Neuronal stem cell (in vitro differentiated cells): ENCODE measurements at regions not wholly inside any gene's neighbourhood (a gene's known extent, or its start where the extent isn't known, plus 50 kb on each side); places are given as distances from the start of the nearest gene placed in this dataset.

Experiments
- DNase-seq: peaks from one replicate; pipeline ENCODE4 v3.0.0-alpha.2; 2013; ENCODE audit warnings: low spot score
- H2AFZ ChIP-seq: one replicate; pipeline ENCODE4 v1.6.1; 2013; ENCODE audit warnings: mild to moderate bottlenecking, low read length, inconsistent platforms
- H2AK5ac ChIP-seq: 2 replicates; pipeline ENCODE4 v1.6.1; 2013; ENCODE audit warnings: low read depth, mild to moderate bottlenecking, inconsistent platforms, low read length, moderate library complexity, mixed read lengths
- H2BK120ac ChIP-seq: 2 replicates; pipeline ENCODE4 v1.6.1; 2013; ENCODE audit warnings: low read depth, mild to moderate bottlenecking, inconsistent platforms, low read length, moderate library complexity, mixed read lengths
- H2BK12ac ChIP-seq: one replicate; pipeline ENCODE4 v1.6.1; 2013; ENCODE audit warnings: low read length, inconsistent platforms
- H2BK15ac ChIP-seq: 2 replicates; pipeline ENCODE4 v1.6.1; 2013; ENCODE audit warnings: mild to moderate bottlenecking, low read length, inconsistent platforms, mixed read lengths
- H2BK5ac ChIP-seq: one replicate; pipeline ENCODE4 v1.6.1; 2013; ENCODE audit warnings: inconsistent platforms, mild to moderate bottlenecking, low read length, moderate library complexity
- H3K14ac ChIP-seq: one replicate; pipeline ENCODE4 v1.6.1; 2013; ENCODE audit warnings: low read length, inconsistent platforms
- H3K18ac ChIP-seq: 2 replicates; pipeline ENCODE4 v1.6.1; 2013; ENCODE audit warnings: low read length, inconsistent platforms
- H3K23ac ChIP-seq: 2 replicates; pipeline ENCODE4 v1.6.1; 2013; ENCODE audit warnings: low read depth, mild to moderate bottlenecking, mixed read lengths, low read length, inconsistent platforms; ENCODE audit not compliant: poor library complexity
- H3K27ac ChIP-seq: replicated peaks from 3 replicates; pipeline ENCODE4 v1.5.1; 2013; ENCODE audit warnings: low read length, inconsistent platforms
- H3K27me3 ChIP-seq, 3 experiments: 2 replicates each; pipeline ENCODE4 v1.6.1; 2013; ENCODE audit warnings: low read length in 3 of 3, mild to moderate bottlenecking in 2 of 3, inconsistent platforms in 1 of 3, low read depth in 1 of 3, mixed read lengths in 1 of 3, moderate library complexity in 1 of 3; ENCODE audit not compliant: control insufficient read depth in 3 of 3, insufficient read depth in 3 of 3
- H3K36me3 ChIP-seq, 2 donors: replicated peaks in 1 of 2; 2 replicates each; pipeline ENCODE4 v1.6.1; 2013; ENCODE audit warnings: low read length in 2 of 2; ENCODE audit not compliant: control insufficient read depth in 2 of 2, insufficient read depth in 2 of 2
- H3K4ac ChIP-seq: 2 replicates; pipeline ENCODE4 v1.6.1; 2013; ENCODE audit warnings: inconsistent platforms, mild to moderate bottlenecking, low read length, moderate library complexity
- H3K4me1 ChIP-seq, 2 donors: 1 replicate in 1 of 2; 2 replicates in 1 of 2; pipeline ENCODE4 v1.6.1; 2013; ENCODE audit warnings: low read length in 2 of 2, low read depth in 1 of 2; ENCODE audit not compliant: control insufficient read depth in 2 of 2, insufficient read depth in 1 of 2
- H3K4me2 ChIP-seq: one replicate; pipeline ENCODE4 v1.6.1; 2013; ENCODE audit warnings: mild to moderate bottlenecking, low read length, inconsistent platforms; ENCODE audit not compliant: insufficient read depth, poor library complexity, severe bottlenecking
- H3K4me3 ChIP-seq, 2 donors: 2 replicates each; pipeline ENCODE4 v1.5.1; 2013; ENCODE audit warnings: low read length in 2 of 2, mild to moderate bottlenecking in 2 of 2, inconsistent platforms in 1 of 2, moderate library complexity in 1 of 2
- H3K79me1 ChIP-seq: one replicate; pipeline ENCODE4 v1.6.1; 2013; ENCODE audit warnings: low read depth, mild to moderate bottlenecking, inconsistent platforms, low read length, moderate library complexity
- H3K9ac ChIP-seq: one replicate; pipeline ENCODE4 v1.6.1; 2013; ENCODE audit warnings: mild to moderate bottlenecking, low read depth, low read length, inconsistent platforms; ENCODE audit not compliant: poor library complexity
- H3K9me3 ChIP-seq, 2 donors: replicated peaks in 1 of 2; 2 replicates each; pipeline versions ENCODE3 to v1.6.1; 2013; ENCODE audit warnings: low read length in 2 of 2, mild to moderate bottlenecking in 2 of 2, inconsistent platforms in 1 of 2, low read depth in 1 of 2, mixed read lengths in 1 of 2, moderate library complexity in 1 of 2; ENCODE audit not compliant: control insufficient read depth in 2 of 2, insufficient read depth in 1 of 2
- H4K8ac ChIP-seq: one replicate; pipeline ENCODE4 v1.6.1; 2013; ENCODE audit warnings: low read depth, mild to moderate bottlenecking, inconsistent platforms, low read length, moderate library complexity
- H4K91ac ChIP-seq: one replicate; pipeline ENCODE4 v1.6.1; 2013; ENCODE audit warnings: low read length, low read depth, mild to moderate bottlenecking, inconsistent platforms; ENCODE audit not compliant: poor library complexity
- WGBS, 2 donors: extraction: QIAGEN DNeasy Blood & Tissue Kit; methylation state at CpG; one replicate each; pipeline ENCODE4 v1.1.7; 2013; ENCODE audit warnings: missing lambda C conversion rate in 2 of 2, mixed read lengths in 1 of 2; ENCODE audit not compliant: insufficient read length in 2 of 2, insufficient replicate concordance in 1 of 2; ENCODE audit errors: extremely low coverage in 2 of 2; 5-methylcytosine and 5-hydroxymethylcytosine counted together

DNA sequence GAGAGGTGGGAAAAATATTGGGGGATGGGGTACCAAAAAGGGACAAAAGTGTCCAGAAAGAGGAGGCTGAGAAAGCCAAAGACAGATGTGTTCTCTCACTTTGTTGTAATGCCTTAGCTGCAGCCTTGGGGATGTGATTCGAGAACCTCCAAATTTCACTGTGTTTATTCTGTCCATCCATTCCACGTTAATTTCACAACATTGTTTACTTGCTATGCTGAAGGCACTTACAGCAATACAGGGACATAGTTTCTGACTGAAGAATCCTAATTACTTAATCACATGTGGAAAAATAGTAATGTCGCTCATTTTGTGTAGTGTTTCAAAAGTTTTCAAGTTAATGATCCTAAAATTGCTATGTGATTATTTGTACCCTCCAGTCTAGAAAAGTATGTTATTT lies 146.2 kb upstream of the SLC38A2 start:
- H3K4me1 ChIP-seq = peaks cover 0 to 12% of the 10 kb centered on the region in 2 donors
- H3K4ac ChIP-seq = no peak overlapping the region

DNA sequence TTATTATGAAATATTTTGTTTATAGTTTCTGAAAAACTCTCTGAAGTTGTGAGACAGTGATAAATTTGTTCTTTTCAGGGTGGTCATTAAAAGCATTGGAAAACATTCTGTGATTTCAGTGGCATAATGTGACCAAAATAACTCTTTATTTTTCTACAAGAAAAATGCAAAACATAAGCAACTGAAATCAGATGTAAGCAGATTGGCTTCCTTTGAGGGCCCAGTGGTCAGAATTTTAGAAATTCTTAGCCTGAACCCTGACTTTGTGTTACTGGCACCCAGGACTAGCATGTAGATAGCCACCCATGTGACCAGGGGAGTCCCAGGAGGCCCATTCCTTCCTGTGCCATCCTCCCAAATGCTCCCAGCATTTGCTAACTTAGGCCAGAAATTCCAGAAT lies 145.6 kb upstream of the SLC38A2 start:
- Histone ChIP-seq H4K91ac (no peak overlapping the region), H3K4me3 (no peak overlapping the region), H3K14ac (no peak overlapping the region), H3K27me3 (peaks cover 0 to 7% (median 0%) of the 10 kb centered on the region in 3 experiments), H3K9me3 (no peaks in the 10 kb centered on the region), H3K79me1 (no peaks in the 10 kb centered on the region), H3K27ac (no peak overlapping the region), H3K18ac (no peak overlapping the region), H3K4me2 (no peak overlapping the region), H3K23ac (no peak overlapping the region), H2AK5ac (no peak overlapping the region), H3K4ac (no peak overlapping the region), H2BK12ac (no peak overlapping the region), H2AFZ (no peak overlapping the region), H3K4me1 (peaks cover 0 to 12% of the 10 kb centered on the region in 2 donors), H3K36me3 (no peaks in the 10 kb centered on the region), H2BK5ac (no peak overlapping the region), H2BK120ac (no peak overlapping the region), H2BK15ac (no peak overlapping the region), H4K8ac (no peak overlapping the region), H3K9ac (no peak overlapping the region)
- no peak for DNase-seq

More for the DNA sequence above, 146.2 kb upstream of the SLC38A2 start:
- no peak overlapping the region for H3K18ac ChIP-seq
- no peaks in the 10 kb centered on the region for H3K36me3 ChIP-seq
- no peak overlapping the region for H3K14ac ChIP-seq
- no CpG with 5 or more reads among the region's 3 CpGs for WGBS, 2 donors
- H3K9ac ChIP-seq = no peak overlapping the region
- no peak overlapping the region for H2AFZ ChIP-seq
- peaks cover 0 to 7% (median 0%) of the 10 kb centered on the region in 3 experiments for H3K27me3 ChIP-seq
- H2AK5ac ChIP-seq = no peak overlapping the region
- H2BK15ac ChIP-seq = no peak overlapping the region
- no peak overlapping the region for H4K8ac ChIP-seq
- no peak overlapping the region for H4K91ac ChIP-seq
- H3K9me3 ChIP-seq = no peaks in the 10 kb centered on the region
- H2BK12ac ChIP-seq = no peak overlapping the region
- H3K23ac ChIP-seq = no peak overlapping the region
- H3K4me2 ChIP-seq = no peak overlapping the region
- no peak overlapping the region for H2BK5ac ChIP-seq
- no peak overlapping the region for H3K27ac ChIP-seq
- no peak overlapping the region for H2BK120ac ChIP-seq
- H3K4me3 ChIP-seq = no peak overlapping the region
- no peaks in the 10 kb centered on the region for H3K79me1 ChIP-seq
- DNase-seq = no peak

- no peak overlapping the region for H2BK15ac ChIP-seq
- peaks cover 0 to 7% (median 0%) of the 10 kb centered on the region in 3 experiments for H3K27me3 ChIP-seq
- no peaks in the 10 kb centered on the region for H3K79me1 ChIP-seq
- no peak for DNase-seq
- no peak overlapping the region for H3K14ac ChIP-seq
- H3K23ac ChIP-seq = no peak overlapping the region
- no peak overlapping the region for H4K8ac ChIP-seq
- no peak overlapping the region for H3K27ac ChIP-seq
- no peak overlapping the region for H3K18ac ChIP-seq
- no peak overlapping the region for H2BK12ac ChIP-seq
- H2BK5ac ChIP-seq = no peak overlapping the region
- H3K4ac ChIP-seq = no peak overlapping the region
- no peak overlapping the region for H2AFZ ChIP-seq
- no peak overlapping the region for H3K4me2 ChIP-seq
- no peak overlapping the region for H2AK5ac ChIP-seq
- H3K4me1 ChIP-seq = peaks cover 0 to 12% of the 10 kb centered on the region in 2 donors
- H3K36me3 ChIP-seq = no peaks in the 10 kb centered on the region
- no CpG with 5 or more reads among the region's 1 CpG for WGBS, 2 donors
- H3K9ac ChIP-seq = no peak overlapping the region
- no peak overlapping the region for H4K91ac ChIP-seq
- no peak overlapping the region for H3K4me3 ChIP-seq
- H3K9me3 ChIP-seq = no peaks in the 10 kb centered on the region
- no peak overlapping the region for H2BK120ac ChIP-seq
Observed at GRCh38 chr12:46517579-46517962, 145.0 kb upstream of the SLC38A2 start.

DNA sequence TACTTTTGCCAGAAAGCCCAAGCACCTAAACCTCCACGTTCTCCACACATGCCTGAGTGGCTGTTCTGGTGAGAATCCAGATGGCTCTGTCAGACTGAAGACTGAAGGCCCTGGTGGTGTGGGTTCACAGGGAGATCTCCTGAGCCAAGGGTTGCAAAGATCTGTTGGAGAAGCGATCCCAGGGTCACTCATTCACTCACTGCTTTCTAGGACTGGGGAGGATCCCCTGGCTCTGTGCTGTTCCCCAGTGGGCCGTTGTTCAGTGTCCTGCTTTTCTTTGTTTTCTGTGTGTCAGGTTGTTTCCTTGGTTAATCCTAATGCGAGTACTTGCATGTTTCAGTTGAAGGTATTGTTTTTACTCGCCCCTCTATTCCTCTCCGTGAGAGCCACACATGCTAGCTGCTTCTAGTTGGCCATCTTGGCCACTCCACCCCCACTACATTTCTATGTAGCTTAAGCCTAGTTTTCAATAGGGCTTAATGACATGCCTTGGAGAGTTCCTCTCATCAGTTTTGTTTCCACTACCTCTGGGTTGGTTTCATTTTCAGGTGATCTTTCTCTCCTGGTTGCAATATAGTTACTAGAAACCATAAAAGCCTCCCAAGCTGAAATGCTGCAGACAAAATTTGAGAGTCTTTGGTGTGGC lies 144.5 kb upstream of the SLC38A2 start:
- Histone ChIP-seq H3K36me3 (no peaks in the 10 kb centered on the region), H4K91ac (no peak overlapping the region), H3K4me1 (peaks cover 0 to 12% of the 10 kb centered on the region in 2 donors), H3K9me3 (no peaks in the 10 kb centered on the region), H3K4me2 (no peak overlapping the region), H3K18ac (peak overlapping the region; percentile 61), H2AK5ac (peak overlapping the region; percentile 48), H4K8ac (no peak overlapping the region), H2BK120ac (no peak overlapping the region), H2BK5ac (peak overlapping the region; percentile 27), H3K4me3 (no peak overlapping the region), H2AFZ (no peak overlapping the region), H3K27ac (no peak overlapping the region), H3K79me1 (no peaks in the 10 kb centered on the region), H2BK12ac (no peak overlapping the region), H3K27me3 (peaks cover 0 to 7% (median 0%) of the 10 kb centered on the region in 3 experiments), H3K4ac (no peak overlapping the region), H3K9ac (no peak overlapping the region), H3K23ac (no peak overlapping the region), H2BK15ac (peak overlapping the region; percentile 7), H3K14ac (no peak overlapping the region)
- no peak for DNase-seq
- no CpG with 5 or more reads among the region's 6 CpGs for WGBS, 2 donors
